Glutamatergic neuron (in vitro differentiated cells): ENCODE measurements at regions not wholly inside any gene's neighbourhood (a gene's known extent, or its start where the extent isn't known, plus 50 kb on each side); places are given as distances from the start of the nearest gene placed in this dataset.

Source experiments
- DNase-seq: peaks from one replicate; pipeline ENCODE4 v3.0.0; 2022
- H3K27ac Mint-ChIP-seq: one replicate; pipeline ENCODE4 v1.8.0; 2020; ENCODE audit warnings: mild to moderate bottlenecking, mixed read lengths, inconsistent platforms; ENCODE audit not compliant: unreplicated experiment
- H3K27me3 Mint-ChIP-seq: one replicate; pipeline ENCODE4 v1.8.0; 2020; ENCODE audit warnings: mild to moderate bottlenecking, moderate library complexity, mixed read lengths, inconsistent platforms; ENCODE audit not compliant: unreplicated experiment
- H3K36me3 Mint-ChIP-seq: one replicate; pipeline ENCODE4 v1.8.0; 2020; ENCODE audit warnings: mild to moderate bottlenecking, mixed read lengths, inconsistent platforms; ENCODE audit not compliant: unreplicated experiment
- H3K4me1 Mint-ChIP-seq: one replicate; pipeline ENCODE4 v1.8.0; 2020; ENCODE audit warnings: mild to moderate bottlenecking, low read depth, mixed read lengths, inconsistent platforms; ENCODE audit not compliant: unreplicated experiment
- H3K4me3 Mint-ChIP-seq: one replicate; pipeline ENCODE4 v1.8.0; 2020; ENCODE audit warnings: mild to moderate bottlenecking, mixed read lengths, inconsistent platforms; ENCODE audit not compliant: unreplicated experiment
- H3K9me3 Mint-ChIP-seq: one replicate; pipeline ENCODE4 v1.8.0; 2020; ENCODE audit warnings: mild to moderate bottlenecking, moderate library complexity, mixed read lengths, inconsistent platforms; ENCODE audit not compliant: unreplicated experiment
- CTCF ChIP-seq: fragments of 200-600 bp; sonication (generic); IDR thresholded peaks from one replicate; pipeline ENCODE4 v1.5.0; 2021; ENCODE audit not compliant: partially characterized antibody, unreplicated experiment

GRCh38 chr2:123154195-123154594 is 870.9 kb upstream of the CNTNAP5 start:
- H3K27me3 Mint-ChIP-seq, result no peaks in the 10 kb centered on the region
- no peaks in the 10 kb centered on the region for H3K4me1 Mint-ChIP-seq
- H3K27ac Mint-ChIP-seq, result no peak overlapping the region
- no peaks in the 10 kb centered on the region for H3K36me3 Mint-ChIP-seq
- no peak overlapping the region for H3K4me3 Mint-ChIP-seq
- DNase-seq, result no peak
- TF ChIP-seq CTCF, result no peak
- H3K9me3 Mint-ChIP-seq, result no peaks in the 10 kb centered on the region

- Mint-ChIP-seq H3K4me3 (no peak overlapping the region), H3K27ac (no peak overlapping the region), H3K27me3 (no peaks in the 10 kb centered on the region), H3K9me3 (no peaks in the 10 kb centered on the region), H3K36me3 (no peaks in the 10 kb centered on the region), H3K4me1 (no peaks in the 10 kb centered on the region)
- DNase-seq, result no peak
- TF ChIP-seq CTCF, result no peak
Observed at GRCh38 chr2:123157016-123157415, 868.1 kb upstream of the CNTNAP5 start.

GRCh38 chr2:123162400-123163016 is 862.6 kb upstream of the CNTNAP5 start:
- no peak overlapping the region for H3K4me3 Mint-ChIP-seq
- H3K27ac Mint-ChIP-seq, result no peak overlapping the region
- peaks cover 2% of the 10 kb centered on the region for H3K4me1 Mint-ChIP-seq
- H3K36me3 Mint-ChIP-seq, result no peaks in the 10 kb centered on the region
- no peaks in the 10 kb centered on the region for H3K27me3 Mint-ChIP-seq
- no peak for TF ChIP-seq CTCF
- H3K9me3 Mint-ChIP-seq, result no peaks in the 10 kb centered on the region
- no peak for DNase-seq

GRCh38 chr2:123163398-123163797 is 861.7 kb upstream of the CNTNAP5 start:
- H3K27me3 Mint-ChIP-seq, result no peaks in the 10 kb centered on the region
- H3K27ac Mint-ChIP-seq, result no peak overlapping the region
- H3K9me3 Mint-ChIP-seq, result no peaks in the 10 kb centered on the region
- peaks cover 2% of the 10 kb centered on the region for H3K4me1 Mint-ChIP-seq
- no peak for DNase-seq
- H3K36me3 Mint-ChIP-seq, result no peaks in the 10 kb centered on the region
- no peak for TF ChIP-seq CTCF
- no peak overlapping the region for H3K4me3 Mint-ChIP-seq

- no peak overlapping the region for H3K27ac Mint-ChIP-seq
- H3K9me3 Mint-ChIP-seq, result no peaks in the 10 kb centered on the region
- DNase-seq, result no peak
- no peaks in the 10 kb centered on the region for H3K27me3 Mint-ChIP-seq
- no peak overlapping the region for H3K4me3 Mint-ChIP-seq
- peaks cover 4% of the 10 kb centered on the region for H3K4me1 Mint-ChIP-seq
- TF ChIP-seq CTCF, result no peak
- no peaks in the 10 kb centered on the region for H3K36me3 Mint-ChIP-seq
Observed at GRCh38 chr2:123164216-123164615, 860.9 kb upstream of the CNTNAP5 start.
